GM23248 (cell line): ENCODE measurements at regions not wholly inside any gene's neighbourhood (a gene's known extent, or its start where the extent isn't known, plus 50 kb on each side); places are given as distances from the start of the nearest gene placed in this dataset.

Source experiments
- EZH2 ChIP-seq: fragments of 200-600 bp; sonication (generic); IDR thresholded peaks from 2 replicates; pipeline ENCODE4 v1.6.1; 2018; ENCODE audit warnings: antibody characterized with exemption, mild to moderate bottlenecking; ENCODE audit not compliant: insufficient read depth, poor library complexity, severe bottlenecking
- EZH2phosphoT487 ChIP-seq: fragments of 200-600 bp; sonication (generic); IDR thresholded peaks from 2 replicates; pipeline ENCODE4 v1.6.1; 2018; ENCODE audit warnings: antibody characterized with exemption, moderate library complexity, mild to moderate bottlenecking, low read depth; ENCODE audit not compliant: insufficient read depth

DNA sequence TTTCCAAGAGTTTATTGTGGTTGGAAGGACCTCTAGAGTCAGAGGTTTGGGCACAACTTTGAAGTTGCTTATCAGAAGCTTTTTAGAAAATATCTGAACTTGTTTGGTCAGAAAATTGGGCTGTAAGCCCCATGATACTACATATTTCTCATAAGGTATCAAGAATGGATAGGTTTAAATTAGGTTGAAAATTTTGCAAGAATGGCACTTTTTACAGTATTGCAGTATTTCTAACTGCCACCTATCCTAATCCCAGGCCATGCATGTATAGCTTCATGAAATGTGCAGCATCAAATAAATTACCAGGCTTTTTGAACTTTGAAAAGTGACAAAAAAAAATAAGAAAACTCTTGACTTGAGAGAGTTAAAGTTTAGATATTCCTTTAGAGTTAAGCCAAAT lies 367.2 kb downstream of the FIGN start:
- TF ChIP-seq EZH2 (no peak), EZH2phosphoT487 (no peak)
